Mesendoderm (in vitro differentiated cells): ENCODE measurements at regions not wholly inside any gene's neighbourhood (a gene's known extent, or its start where the extent isn't known, plus 50 kb on each side); places are given as distances from the start of the nearest gene placed in this dataset.

ENCODE experiments used
- DNase-seq: peaks from one replicate; pipeline ENCODE4 v3.0.0; 2013
- H2AK5ac ChIP-seq: 2 replicates; pipeline ENCODE4 v1.6.1; 2013; ENCODE audit warnings: low read length, inconsistent platforms
- H2BK120ac ChIP-seq: 2 replicates; pipeline ENCODE4 v1.6.1; 2013; ENCODE audit warnings: low read depth, mild to moderate bottlenecking, low read length, moderate library complexity, mixed read lengths
- H2BK15ac ChIP-seq: replicated peaks from 2 replicates; pipeline ENCODE4 v1.6.1; 2013; ENCODE audit warnings: low read depth, mild to moderate bottlenecking, moderate library complexity
- H2BK5ac ChIP-seq: 2 replicates; pipeline ENCODE4 v1.6.1; 2013; ENCODE audit warnings: low read length, inconsistent platforms
- H3K18ac ChIP-seq: 2 replicates; pipeline ENCODE4 v1.6.1; 2013; ENCODE audit warnings: mild to moderate bottlenecking, low read length, mixed read lengths
- H3K23ac ChIP-seq: one replicate; pipeline ENCODE4 v1.6.1; 2013; ENCODE audit warnings: low read length
- H3K27ac ChIP-seq: 2 replicates; pipeline ENCODE4 v1.5.1; 2013; ENCODE audit warnings: low read depth, mild to moderate bottlenecking, inconsistent platforms, low read length, moderate library complexity
- H3K27me3 ChIP-seq: 2 replicates; pipeline ENCODE4 v1.6.1; 2013; ENCODE audit warnings: low read length, control low read depth, mild to moderate bottlenecking, inconsistent platforms; ENCODE audit not compliant: insufficient read depth, poor library complexity
- H3K36me3 ChIP-seq: 2 replicates; pipeline ENCODE4 v1.6.1; 2013; ENCODE audit warnings: low read length, inconsistent platforms; ENCODE audit not compliant: control insufficient read depth, insufficient read depth
- H3K4ac ChIP-seq: one replicate; pipeline ENCODE4 v1.6.1; 2013; ENCODE audit warnings: low read depth, mild to moderate bottlenecking, low read length, moderate library complexity
- H3K4me1 ChIP-seq: 2 replicates; pipeline ENCODE4 v1.6.1; 2013; ENCODE audit warnings: low read depth, low read length, inconsistent platforms; ENCODE audit not compliant: control insufficient read depth
- H3K4me2 ChIP-seq: 2 replicates; pipeline ENCODE4 v1.6.1; 2013; ENCODE audit warnings: low read length
- H3K4me3 ChIP-seq: 2 replicates; pipeline ENCODE4 v1.5.1; 2013; ENCODE audit warnings: mild to moderate bottlenecking, low read length
- H3K56ac ChIP-seq: one replicate; pipeline ENCODE4 v1.6.1; 2013; ENCODE audit warnings: low read length
- H3K79me1 ChIP-seq: 2 replicates; pipeline ENCODE4 v1.6.1; 2013; ENCODE audit warnings: low read length, inconsistent platforms
- H3K79me2 ChIP-seq: 2 replicates; pipeline ENCODE4 v1.6.1; 2013; ENCODE audit warnings: mild to moderate bottlenecking, low read length; ENCODE audit not compliant: control insufficient read depth, insufficient read depth
- H3K9ac ChIP-seq: 2 replicates; pipeline ENCODE4 v1.6.1; 2013; ENCODE audit warnings: low read length, inconsistent platforms
- H4K5ac ChIP-seq: one replicate; pipeline ENCODE4 v1.6.1; 2013; ENCODE audit warnings: low read length
- H4K8ac ChIP-seq: one replicate; pipeline ENCODE4 v1.6.1; 2013; ENCODE audit warnings: low read depth, mild to moderate bottlenecking, control low read depth, low read length, moderate library complexity
- WGBS: extraction: QIAGEN DNeasy Blood & Tissue Kit; methylation state at CpG from one replicate; pipeline ENCODE4 v1.1.7; 2013; ENCODE audit warnings: low lambda C conversion rate, missing lambda C conversion rate; ENCODE audit not compliant: insufficient coverage; ENCODE audit errors: extremely low coverage; 5-methylcytosine and 5-hydroxymethylcytosine counted together

GRCh38 chr18:24764766-24765165 is 304.3 kb downstream of the HRH4 start:
- Histone ChIP-seq H3K4me2 (no peak overlapping the region), H3K79me2 (no peaks in the 10 kb centered on the region), H3K9ac (no peak overlapping the region), H4K8ac (no peak overlapping the region), H4K5ac (no peak overlapping the region), H3K4ac (no peak overlapping the region), H3K79me1 (no peaks in the 10 kb centered on the region), H3K23ac (no peak overlapping the region), H2BK15ac (no peak overlapping the region), H3K27me3 (no peaks in the 10 kb centered on the region), H2AK5ac (no peak overlapping the region), H3K4me3 (no peak overlapping the region), H2BK5ac (no peak overlapping the region), H3K56ac (no peak overlapping the region), H2BK120ac (no peak overlapping the region), H3K36me3 (no peaks in the 10 kb centered on the region), H3K4me1 (no peaks in the 10 kb centered on the region), H3K18ac (no peak overlapping the region), H3K27ac (no peak overlapping the region)
- no peak for DNase-seq
- WGBS, result no CpG with 5 or more reads among the region's 5 CpGs

GRCh38 chr18:24766376-24766775 is 305.9 kb downstream of the HRH4 start:
- Histone ChIP-seq H4K5ac (no peak overlapping the region), H4K8ac (no peak overlapping the region), H2AK5ac (no peak overlapping the region), H3K4me3 (no peak overlapping the region), H3K79me2 (no peaks in the 10 kb centered on the region), H3K27me3 (no peaks in the 10 kb centered on the region), H3K79me1 (no peaks in the 10 kb centered on the region), H3K18ac (no peak overlapping the region), H3K9ac (no peak overlapping the region), H3K23ac (no peak overlapping the region), H3K56ac (no peak overlapping the region), H2BK15ac (no peak overlapping the region), H2BK5ac (no peak overlapping the region), H2BK120ac (no peak overlapping the region), H3K36me3 (no peaks in the 10 kb centered on the region), H3K27ac (no peak overlapping the region), H3K4ac (no peak overlapping the region), H3K4me2 (no peak overlapping the region), H3K4me1 (no peaks in the 10 kb centered on the region)
- WGBS, result no CpG with 5 or more reads among the region's 1 CpG
- no peak for DNase-seq

DNA sequence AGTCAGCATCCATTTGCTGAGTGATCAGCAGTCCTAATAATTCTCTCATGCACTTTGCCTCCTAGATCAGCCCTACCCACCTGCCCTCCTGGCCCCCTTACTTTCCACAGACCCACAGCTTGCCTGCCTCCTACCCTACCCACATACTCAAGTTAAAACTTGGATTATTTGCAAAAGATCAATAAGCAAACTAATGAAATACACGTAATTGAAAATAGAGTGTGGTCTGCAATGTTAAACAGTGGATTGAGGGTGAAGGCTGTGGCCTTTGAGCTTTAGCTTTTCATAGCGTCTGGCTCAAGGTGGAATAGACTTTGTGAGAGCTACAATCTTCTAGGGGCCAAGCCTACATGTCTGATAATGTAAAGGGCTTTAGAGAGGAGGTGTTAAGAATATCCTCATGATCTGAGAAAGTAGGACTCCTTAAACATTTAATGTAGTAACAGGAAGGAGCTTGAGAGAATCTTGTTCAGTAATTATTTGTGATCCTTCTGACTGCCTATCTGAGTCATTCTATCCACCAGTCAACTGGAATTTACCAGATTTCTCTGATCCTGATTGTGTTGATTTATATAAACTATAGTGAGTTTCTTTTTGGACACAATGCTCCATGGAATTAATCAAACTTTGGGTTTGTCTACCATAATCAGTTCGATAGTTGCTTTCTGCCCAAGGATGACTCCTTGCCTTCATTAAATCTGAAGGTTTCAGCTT is 310.0 kb downstream of the HRH4 start:
- Histone ChIP-seq H3K79me2 (no peaks in the 10 kb centered on the region), H3K23ac (no peak overlapping the region), H4K5ac (no peak overlapping the region), H3K4me3 (no peak overlapping the region), H3K79me1 (no peaks in the 10 kb centered on the region), H3K9ac (no peak overlapping the region), H3K36me3 (no peaks in the 10 kb centered on the region), H3K27me3 (no peaks in the 10 kb centered on the region), H2BK15ac (no peak overlapping the region), H3K18ac (no peak overlapping the region), H2BK5ac (no peak overlapping the region), H2AK5ac (no peak overlapping the region), H3K4me1 (no peaks in the 10 kb centered on the region), H3K56ac (no peak overlapping the region), H2BK120ac (no peak overlapping the region), H3K27ac (no peak overlapping the region), H4K8ac (no peak overlapping the region), H3K4me2 (no peak overlapping the region), H3K4ac (no peak overlapping the region)
- no CpG with 5 or more reads among the region's 3 CpGs for WGBS
- no peak for DNase-seq

DNA sequence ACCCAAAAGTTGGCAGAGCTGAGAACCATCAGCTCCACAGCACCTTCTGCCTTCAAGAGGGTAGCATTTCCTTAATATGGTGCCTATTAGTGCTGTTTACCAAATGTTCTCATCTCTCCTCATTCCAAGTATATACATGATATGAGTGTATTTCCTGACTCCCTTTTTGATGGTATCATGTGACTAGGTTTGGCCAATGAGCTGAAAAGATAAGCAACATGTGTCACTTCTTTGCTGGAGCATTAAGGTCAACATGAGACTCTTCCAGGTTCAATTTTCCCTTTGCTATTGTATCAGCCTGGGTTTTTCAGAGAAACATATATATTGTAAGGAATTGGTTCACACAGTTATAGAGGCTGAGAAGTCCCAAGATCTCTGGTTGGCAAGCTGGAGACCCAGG is 310.9 kb downstream of the HRH4 start:
- Histone ChIP-seq H3K4me2 (no peak overlapping the region), H2BK5ac (no peak overlapping the region), H4K5ac (no peak overlapping the region), H3K56ac (no peak overlapping the region), H4K8ac (no peak overlapping the region), H3K4me1 (no peaks in the 10 kb centered on the region), H2BK15ac (no peak overlapping the region), H3K4me3 (no peak overlapping the region), H3K79me1 (no peaks in the 10 kb centered on the region), H3K18ac (no peak overlapping the region), H3K27ac (no peak overlapping the region), H3K36me3 (no peaks in the 10 kb centered on the region), H3K4ac (no peak overlapping the region), H2BK120ac (no peak overlapping the region), H3K23ac (no peak overlapping the region), H3K27me3 (no peaks in the 10 kb centered on the region), H2AK5ac (no peak overlapping the region), H3K79me2 (no peaks in the 10 kb centered on the region), H3K9ac (no peak overlapping the region)
- DNase-seq, result no peak

DNA sequence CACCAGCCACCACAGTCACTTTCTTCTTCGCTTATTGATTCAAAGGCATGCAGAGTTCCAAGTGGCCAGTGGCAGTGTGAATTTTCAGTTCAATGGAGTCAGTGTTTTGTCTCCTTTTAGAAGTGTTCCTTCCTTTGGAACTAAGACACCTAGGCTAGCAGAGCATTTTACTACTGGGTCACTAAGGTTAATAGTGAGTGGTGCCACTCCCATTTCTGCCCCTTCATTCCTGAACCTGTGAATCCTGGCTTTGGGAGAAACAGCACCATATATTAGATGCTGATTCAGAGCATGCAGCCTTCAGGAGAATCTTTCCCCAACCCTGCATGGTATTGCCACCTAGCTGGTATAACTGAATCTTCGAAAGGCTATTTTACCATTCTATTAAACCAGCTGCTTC is 312.7 kb downstream of the HRH4 start:
- H3K4ac ChIP-seq, result no peak overlapping the region
- H3K9ac ChIP-seq, result no peak overlapping the region
- H3K79me1 ChIP-seq, result no peaks in the 10 kb centered on the region
- no peak overlapping the region for H2AK5ac ChIP-seq
- H2BK5ac ChIP-seq, result no peak overlapping the region
- no peak overlapping the region for H3K4me2 ChIP-seq
- no peaks in the 10 kb centered on the region for H3K4me1 ChIP-seq
- H3K27me3 ChIP-seq, result no peaks in the 10 kb centered on the region
- H3K23ac ChIP-seq, result no peak overlapping the region
- no peak overlapping the region for H2BK120ac ChIP-seq
- H4K8ac ChIP-seq, result no peak overlapping the region
- no peak overlapping the region for H3K18ac ChIP-seq
- H4K5ac ChIP-seq, result no peak overlapping the region
- H3K36me3 ChIP-seq, result no peaks in the 10 kb centered on the region
- H3K56ac ChIP-seq, result no peak overlapping the region
- DNase-seq, result no peak
- H3K79me2 ChIP-seq, result no peaks in the 10 kb centered on the region
- no peak overlapping the region for H2BK15ac ChIP-seq
- no peak overlapping the region for H3K4me3 ChIP-seq
- H3K27ac ChIP-seq, result no peak overlapping the region
- no CpG with 5 or more reads among the region's 2 CpGs for WGBS

- H3K23ac ChIP-seq, result no peak overlapping the region
- H4K8ac ChIP-seq, result no peak overlapping the region
- no peak for DNase-seq
- H3K18ac ChIP-seq, result no peak overlapping the region
- no peak overlapping the region for H3K4me2 ChIP-seq
- no peak overlapping the region for H4K5ac ChIP-seq
- no peaks in the 10 kb centered on the region for H3K36me3 ChIP-seq
- H3K27ac ChIP-seq, result no peak overlapping the region
- no peak overlapping the region for H2BK15ac ChIP-seq
- H3K56ac ChIP-seq, result no peak overlapping the region
- H3K4me3 ChIP-seq, result no peak overlapping the region
- no peak overlapping the region for H2BK120ac ChIP-seq
- no peaks in the 10 kb centered on the region for H3K79me1 ChIP-seq
- no peak overlapping the region for H3K9ac ChIP-seq
- H3K4me1 ChIP-seq, result no peaks in the 10 kb centered on the region
- no peaks in the 10 kb centered on the region for H3K27me3 ChIP-seq
- H3K4ac ChIP-seq, result no peak overlapping the region
- H2AK5ac ChIP-seq, result no peak overlapping the region
- H2BK5ac ChIP-seq, result no peak overlapping the region
- H3K79me2 ChIP-seq, result no peaks in the 10 kb centered on the region
These were observed 315.6 kb downstream of the HRH4 start for GRCh38 chr18:24776019-24776418.
